SU-DHL-6 (cell line): ENCODE measurements at regions not wholly inside any gene's neighbourhood (a gene's known extent, or its start where the extent isn't known, plus 50 kb on each side); places are given as distances from the start of the nearest gene placed in this dataset.
"Not testable (repeated sequence)": the region's sequence is repeated elsewhere in the genome, so short reads cannot be mapped to it uniquely, and the experiment has no call there.

Experiments
- H2AFZ ChIP-seq: fragments of 200-600 bp; sonication (generic); 2 replicates; pipeline ENCODE4 v1.6.1; 2014; ENCODE audit warnings: low read depth, mild to moderate bottlenecking, moderate library complexity, mixed read lengths, antibody characterized with exemption, low read length; ENCODE audit not compliant: severe bottlenecking
- H3F3A ChIP-seq: fragments of 200-600 bp; shearing (Covaris generic); 2 replicates; pipeline ENCODE4 v1.6.0; 2016; ENCODE audit warnings: antibody characterized with exemption, mild to moderate bottlenecking; ENCODE audit not compliant: insufficient read depth
- H3K27ac ChIP-seq: fragments of 200-600 bp; sonication (generic); 2 replicates; pipeline ENCODE4 v1.5.1; 2016; ENCODE audit warnings: low read depth, mild to moderate bottlenecking, low read length, moderate library complexity, mixed read lengths
- H3K27me3 ChIP-seq: fragments of 200-600 bp; sonication (generic), shearing (Covaris generic); 2 replicates; pipeline ENCODE4 v1.6.0; 2014; ENCODE audit warnings: mild to moderate bottlenecking, low read length
- H3K36me3 ChIP-seq: fragments of 200-600 bp; sonication (generic); 2 replicates; pipeline ENCODE4 v1.6.1; 2014; ENCODE audit warnings: mild to moderate bottlenecking, low read length, mixed read lengths
- H3K4me2 ChIP-seq: fragments of 300-600, 200-600 bp; shearing (Covaris generic), sonication (generic); 2 replicates; pipeline ENCODE4 v1.6.0; 2014; ENCODE audit warnings: low read length, low read depth, mild to moderate bottlenecking; ENCODE audit not compliant: poor library complexity, severe bottlenecking
- H3K4me3 ChIP-seq: fragments of 200-600 bp; sonication (generic); 2 replicates; pipeline ENCODE4 v1.5.1; 2014; ENCODE audit warnings: antibody characterized with exemption, low read length, mild to moderate bottlenecking, mixed read lengths; ENCODE audit not compliant: insufficient read depth, poor library complexity, severe bottlenecking
- H3K79me2 ChIP-seq: fragments of 200-600 bp; sonication (generic); 2 replicates; pipeline ENCODE4 v1.6.1; 2014; ENCODE audit warnings: mild to moderate bottlenecking, low read length, moderate library complexity; ENCODE audit not compliant: insufficient read depth
- H3K9ac ChIP-seq: fragments of 200-600 bp; sonication (generic); 2 replicates; pipeline ENCODE4 v1.7.0; 2014; ENCODE audit warnings: mild to moderate bottlenecking, low read length
- H3K9me2 ChIP-seq: fragments of 200-600 bp; sonication (generic); replicated peaks from 2 replicates; pipeline ENCODE4 v1.6.1; 2014; ENCODE audit warnings: low read length; ENCODE audit not compliant: insufficient read depth
- H3K9me3 ChIP-seq: fragments of 200-600 bp; sonication (generic); 2 replicates; pipeline ENCODE4 v1.6.1; 2014; ENCODE audit warnings: low read length, mixed read lengths; ENCODE audit not compliant: insufficient read depth
- H4K20me1 ChIP-seq: fragments of 200-600 bp; sonication (generic); 2 replicates; pipeline ENCODE4 v1.6.1; 2014; ENCODE audit warnings: low read depth, mild to moderate bottlenecking, antibody characterized with exemption, low read length, moderate library complexity, mixed read lengths
- CTCF ChIP-seq: fragments of 200-600 bp; sonication (generic); IDR thresholded peaks from one replicate; pipeline ENCODE4 v1.5.1; 2017; ENCODE audit warnings: antibody characterized with exemption, mild to moderate bottlenecking, low read length, moderate library complexity; ENCODE audit not compliant: insufficient read depth, poor library complexity, severe bottlenecking
- EZH2phosphoT487 ChIP-seq: fragments of 200-600 bp; sonication (generic), shearing (Covaris generic); conservative IDR thresholded peaks from 2 replicates; pipeline ENCODE4 v1.6.1; 2018; ENCODE audit warnings: mild to moderate bottlenecking, antibody characterized with exemption, low read length, moderate library complexity, mixed read lengths

GRCh38 chr1:10950316-10951172 lies 61.9 kb upstream of the TARDBP start:
- Histone ChIP-seq H3F3A (no peaks in the 10 kb centered on the region), H3K9me3 (no peaks in the 10 kb centered on the region), H3K4me2 (no peak overlapping the region), H3K79me2 (no peaks in the 10 kb centered on the region), H3K9ac (no peak overlapping the region), H3K4me3 (no peak overlapping the region), H3K27ac (no peak overlapping the region), H3K9me2 (no peaks in the 10 kb centered on the region), H4K20me1 (no peaks in the 10 kb centered on the region), H3K36me3 (no peaks in the 10 kb centered on the region), H3K27me3 (no peaks in the 10 kb centered on the region), H2AFZ (no peak overlapping the region)
- TF ChIP-seq EZH2phosphoT487 (no peak), CTCF (no peak)

GRCh38 chr1:10951298-10951697 lies 61.2 kb upstream of the TARDBP start:
- not testable (repeated sequence) for H3K79me2 ChIP-seq, H3K36me3 ChIP-seq, H3K4me2 ChIP-seq, H3K4me3 ChIP-seq, H3F3A ChIP-seq, H2AFZ ChIP-seq, H3K9me2 ChIP-seq, H3K9ac ChIP-seq, H3K27me3 ChIP-seq, H3K27ac ChIP-seq, H3K9me3 ChIP-seq, H4K20me1 ChIP-seq

- Histone ChIP-seq H3K4me3 (no peak overlapping the region), H3K9me2 (no peaks in the 10 kb centered on the region), H3K36me3 (no peaks in the 10 kb centered on the region), H4K20me1 (no peaks in the 10 kb centered on the region), H2AFZ (no peak overlapping the region), H3K27ac (no peak overlapping the region), H3F3A (no peaks in the 10 kb centered on the region), H3K9me3 (no peaks in the 10 kb centered on the region), H3K9ac (no peak overlapping the region), H3K27me3 (no peaks in the 10 kb centered on the region), H3K79me2 (no peaks in the 10 kb centered on the region), H3K4me2 (no peak overlapping the region)
- TF ChIP-seq CTCF (no peak), EZH2phosphoT487 (no peak)
Observed at GRCh38 chr1:10951961-10952360, 60.5 kb upstream of the TARDBP start.

- Histone ChIP-seq H3K9ac (no peak overlapping the region), H3K27me3 (no peaks in the 10 kb centered on the region), H3K4me3 (no peak overlapping the region), H3K27ac (no peak overlapping the region), H4K20me1 (no peaks in the 10 kb centered on the region), H3K4me2 (no peak overlapping the region), H3K9me2 (no peaks in the 10 kb centered on the region), H2AFZ (no peak overlapping the region), H3K9me3 (no peaks in the 10 kb centered on the region), H3K36me3 (no peaks in the 10 kb centered on the region), H3F3A (no peaks in the 10 kb centered on the region), H3K79me2 (no peaks in the 10 kb centered on the region)
- TF ChIP-seq CTCF (no peak), EZH2phosphoT487 (no peak)
Observed at GRCh38 chr1:10953505-10954193, 58.8 kb upstream of the TARDBP start.
